ENCODE measurements at regions not wholly inside any gene's neighbourhood (a gene's known extent, or its start where the extent isn't known, plus 50 kb on each side); places are given as distances from the start of the nearest gene placed in this dataset.
A peak's percentile ranks its signal among the peaks of the same experiment; 100 is the strongest.
"Not testable (repeated sequence)": the region's sequence is repeated elsewhere in the genome, so short reads cannot be mapped to it uniquely, and the experiment has no call there.

DNA sequence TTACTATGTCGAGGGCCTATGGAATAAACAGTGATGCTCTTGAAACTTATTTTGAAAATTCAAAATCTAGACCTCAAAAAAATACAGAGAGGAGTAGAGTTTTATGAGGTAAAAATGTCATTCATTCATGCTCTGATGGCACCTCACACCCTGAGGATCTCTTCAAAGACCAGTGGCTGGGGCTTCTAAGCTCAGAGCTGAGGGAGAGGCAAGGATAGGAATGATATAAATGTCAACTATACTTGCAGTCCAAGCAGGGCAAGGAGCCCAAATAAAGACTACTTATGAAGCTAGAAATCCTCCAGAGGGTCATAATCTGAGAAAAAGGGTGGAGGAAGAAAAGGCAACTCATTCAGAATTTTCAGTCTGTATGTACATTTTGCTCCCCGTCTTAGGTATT is 136.7 kb upstream of the CARMIL1 start:
- Mint-ChIP-seq H3K4me3 (peak overlapping the region; percentile 35), H3K4me1 (ENCODE audit: low read depth) (peaks cover 57% of the 10 kb centered on the region), H3K9me3 (peaks cover under 1% of the 10 kb centered on the region), H3K36me3 (ENCODE audit: low read depth) (peaks cover 28% of the 10 kb centered on the region), H3K27ac (peak overlapping the region; percentile 82), H3K27me3 (ENCODE audit: insufficient read depth) (no peaks in the 10 kb centered on the region)
- no peak for DNase-seq (ENCODE audit: low spot score)
- intact Hi-C loops (cut with micrococcal nuclease): no loop called here

DNA sequence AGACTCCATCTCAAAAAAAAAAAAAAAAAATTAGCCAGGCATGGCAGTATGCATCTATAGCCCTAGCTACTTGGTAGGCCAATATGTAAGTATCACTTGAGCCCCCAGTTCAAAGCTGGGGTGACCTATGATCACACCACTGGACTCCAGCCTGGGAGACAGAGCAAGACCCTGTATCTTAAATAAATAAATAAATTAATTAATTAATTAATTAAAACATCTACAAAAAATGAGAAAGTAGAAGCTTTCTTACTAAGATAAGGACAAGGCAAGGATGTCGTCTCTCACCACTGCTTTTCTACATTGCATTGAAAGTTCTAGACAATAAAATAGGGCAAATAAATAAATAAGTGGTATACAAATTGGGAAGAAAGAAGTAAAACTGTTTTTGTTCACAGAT is 134.3 kb upstream of the CARMIL1 start:
- Mint-ChIP-seq H3K9me3 (peaks cover 21% of the 10 kb centered on the region), H3K4me3 (no peak overlapping the region), H3K27me3 (ENCODE audit: insufficient read depth) (no peaks in the 10 kb centered on the region), H3K27ac (peak overlapping the region; percentile 61), H3K36me3 (ENCODE audit: low read depth) (peaks cover 47% of the 10 kb centered on the region), H3K4me1 (ENCODE audit: low read depth) (peaks cover 58% of the 10 kb centered on the region)
- no peak for DNase-seq (ENCODE audit: low spot score)
- intact Hi-C loops (cut with micrococcal nuclease): no loop called here

DNA sequence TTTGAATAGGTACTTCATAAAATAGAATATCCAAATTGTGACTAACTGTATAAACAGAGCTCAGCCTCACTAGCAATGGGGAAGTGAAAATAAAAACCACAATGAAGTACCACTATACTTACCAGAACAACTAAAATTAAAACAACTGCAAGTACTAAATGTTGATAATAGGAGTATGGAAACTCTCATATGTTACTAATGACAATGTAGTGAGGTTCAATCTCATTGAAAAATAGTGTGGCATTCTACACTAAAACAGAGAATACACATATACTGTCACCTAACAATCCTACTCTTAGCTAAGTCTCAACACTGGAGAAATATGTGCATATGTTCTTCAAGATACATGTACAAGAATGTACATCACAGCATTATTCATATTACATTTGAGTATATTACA is 132.0 kb upstream of the CARMIL1 start:
- Mint-ChIP-seq H3K27ac (peak overlapping the region; percentile 59), H3K36me3 (ENCODE audit: low read depth) (peaks cover 51% of the 10 kb centered on the region), H3K27me3 (ENCODE audit: insufficient read depth) (no peaks in the 10 kb centered on the region), H3K4me3 (peak overlapping the region; percentile 55), H3K9me3 (peaks cover 30% of the 10 kb centered on the region), H3K4me1 (ENCODE audit: low read depth) (peaks cover 71% of the 10 kb centered on the region)
- intact Hi-C loops (cut with micrococcal nuclease): loop anchor here (1.0 kb wide), 1 partner anchor 9 kb away; no protein-coding TSS in a partner anchor
- DNase-seq (ENCODE audit: low spot score): no peak

DNA sequence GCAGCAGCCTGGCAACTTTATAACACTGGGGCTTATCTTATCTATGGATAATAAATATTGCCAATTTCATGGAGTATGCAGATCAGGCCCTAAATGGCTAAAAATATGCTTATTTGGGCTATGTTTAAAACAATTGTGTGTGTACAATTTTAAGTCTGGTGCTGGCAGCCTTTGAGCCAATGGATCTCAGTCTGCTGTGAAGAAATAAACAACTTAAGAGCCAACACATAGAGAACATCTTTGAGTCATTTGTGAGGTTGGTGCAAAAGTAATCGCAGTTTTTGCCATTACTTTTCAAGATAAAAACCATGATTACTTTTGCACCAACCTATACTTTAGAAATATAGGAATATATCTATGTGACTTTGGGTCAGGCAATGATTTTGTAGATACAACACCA is 129.1 kb upstream of the CARMIL1 start:
- peaks cover 72% of the 10 kb centered on the region for H3K4me1 Mint-ChIP-seq (ENCODE audit: low read depth)
- intact Hi-C loops (cut with micrococcal nuclease): no loop called here
- no peak for DNase-seq (ENCODE audit: low spot score)
- peaks cover 67% of the 10 kb centered on the region for H3K36me3 Mint-ChIP-seq (ENCODE audit: low read depth)
- H3K4me3 Mint-ChIP-seq: no peak overlapping the region
- no peaks in the 10 kb centered on the region for H3K27me3 Mint-ChIP-seq (ENCODE audit: insufficient read depth)
- peaks cover 30% of the 10 kb centered on the region for H3K9me3 Mint-ChIP-seq
- no peak overlapping the region for H3K27ac Mint-ChIP-seq

DNA sequence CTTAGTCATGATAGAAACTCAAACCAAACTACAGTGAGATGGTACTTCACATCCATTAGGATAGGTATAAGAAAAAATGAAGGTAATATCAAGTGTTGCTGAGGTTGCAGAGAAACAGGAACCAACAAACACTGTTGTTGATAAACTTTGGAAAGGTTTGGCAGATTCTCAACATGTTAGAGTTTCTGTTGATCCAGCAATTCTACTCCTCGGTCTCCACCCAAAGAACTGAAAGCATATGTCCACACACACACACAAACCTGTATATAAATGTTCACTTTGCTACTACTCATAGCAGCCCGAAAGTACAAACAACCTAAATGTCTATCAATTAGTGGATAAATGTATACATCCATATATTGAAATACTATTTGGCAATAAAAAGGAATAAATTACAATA is 128.3 kb upstream of the CARMIL1 start:
- intact Hi-C loops (cut with micrococcal nuclease): no loop called here
- Mint-ChIP-seq H3K27me3 (ENCODE audit: insufficient read depth) (no peaks in the 10 kb centered on the region), H3K4me3 (no peak overlapping the region), H3K4me1 (ENCODE audit: low read depth) (peaks cover 72% of the 10 kb centered on the region), H3K9me3 (peaks cover 30% of the 10 kb centered on the region), H3K36me3 (ENCODE audit: low read depth) (peaks cover 69% of the 10 kb centered on the region), H3K27ac (peak overlapping the region; percentile 78)
- DNase-seq (ENCODE audit: low spot score): no peak

DNA sequence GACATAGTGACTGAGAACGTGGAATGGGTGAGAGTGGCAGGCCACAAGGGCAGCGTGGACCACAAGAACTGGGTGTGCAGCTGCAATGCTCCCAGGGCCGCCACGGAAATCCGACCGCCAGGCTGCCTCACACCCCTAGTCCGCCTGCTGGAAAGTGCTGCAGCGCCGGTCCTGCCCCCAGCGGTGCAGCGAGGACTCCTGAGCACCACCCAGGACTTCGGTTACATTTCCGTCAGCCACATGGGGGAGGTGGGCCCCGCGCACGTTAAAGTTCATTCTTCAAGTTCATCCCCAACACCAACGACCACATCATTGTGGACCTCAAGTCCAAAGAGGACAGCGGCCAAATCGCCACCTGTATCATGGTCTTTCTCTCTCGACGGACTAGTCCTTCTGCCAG is 126.1 kb upstream of the CARMIL1 start:
- H3K27ac Mint-ChIP-seq: peak overlapping the region; percentile 56
- peaks cover 76% of the 10 kb centered on the region for H3K36me3 Mint-ChIP-seq (ENCODE audit: low read depth)
- DNase-seq (ENCODE audit: low spot score): no peak
- no peak overlapping the region for H3K4me3 Mint-ChIP-seq
- peaks cover 39% of the 10 kb centered on the region for H3K9me3 Mint-ChIP-seq
- no peaks in the 10 kb centered on the region for H3K27me3 Mint-ChIP-seq (ENCODE audit: insufficient read depth)
- peaks cover 70% of the 10 kb centered on the region for H3K4me1 Mint-ChIP-seq (ENCODE audit: low read depth)
- intact Hi-C loops (cut with micrococcal nuclease): no loop called here

DNA sequence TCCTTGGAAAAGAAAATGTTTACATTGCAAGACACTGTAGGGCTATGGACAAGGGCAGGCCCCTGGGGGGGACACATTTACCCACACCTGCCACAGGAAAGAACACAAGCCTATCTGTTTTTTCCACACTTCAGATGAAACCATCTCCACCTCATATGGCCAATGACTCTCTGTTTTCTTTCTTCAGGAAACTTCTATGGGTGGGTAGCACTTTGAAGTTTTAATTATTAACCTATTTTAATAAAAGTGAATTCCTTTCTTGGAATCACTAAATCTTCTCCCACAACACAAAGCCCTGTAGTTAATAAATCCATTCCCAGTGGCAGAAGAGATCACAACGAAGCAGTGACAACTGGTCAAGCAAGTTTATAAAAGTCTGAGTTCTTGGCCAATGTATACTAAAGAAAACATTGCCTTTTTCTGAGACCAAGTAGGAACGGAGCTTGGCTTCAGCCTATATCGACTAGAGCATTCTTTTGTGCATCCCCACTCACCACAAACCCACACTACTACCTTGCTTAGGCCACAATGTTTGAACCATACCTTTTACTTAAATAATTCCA is 125.1 kb upstream of the CARMIL1 start:
- no peak for DNase-seq (ENCODE audit: low spot score)
- peaks cover 64% of the 10 kb centered on the region for H3K4me1 Mint-ChIP-seq (ENCODE audit: low read depth)
- peaks cover 35% of the 10 kb centered on the region for H3K9me3 Mint-ChIP-seq
- intact Hi-C loops (cut with micrococcal nuclease): no loop called here
- peaks cover 75% of the 10 kb centered on the region for H3K36me3 Mint-ChIP-seq (ENCODE audit: low read depth)
- H3K27me3 Mint-ChIP-seq (ENCODE audit: insufficient read depth): no peaks in the 10 kb centered on the region
- H3K4me3 Mint-ChIP-seq: peak overlapping the region; percentile 20
- H3K27ac Mint-ChIP-seq: peak overlapping the region; percentile 44

DNA sequence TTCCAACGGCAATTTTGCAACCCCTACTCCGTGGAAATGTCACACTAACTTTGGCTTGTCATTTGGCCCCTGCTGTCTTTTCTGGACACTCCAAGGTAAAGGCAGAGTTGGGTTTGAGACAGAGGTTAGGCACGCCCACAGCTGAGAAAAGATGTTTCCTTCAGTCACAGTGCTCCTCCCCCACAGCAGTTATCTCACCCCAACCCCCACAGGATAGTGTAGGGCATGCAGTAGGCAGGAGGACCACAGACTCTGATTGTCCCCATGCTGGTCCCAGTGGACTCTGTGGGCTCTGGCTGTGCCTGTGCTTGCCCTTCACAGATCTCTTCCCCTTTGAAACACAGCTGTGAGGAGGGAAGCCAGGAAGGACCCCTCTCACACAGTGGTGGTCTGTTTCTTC is 124.0 kb upstream of the CARMIL1 start:
- H3K9me3 Mint-ChIP-seq: peaks cover 36% of the 10 kb centered on the region
- H3K4me3 Mint-ChIP-seq: peak overlapping the region; percentile 2
- peak overlapping the region; percentile 84 for H3K27ac Mint-ChIP-seq
- H3K36me3 Mint-ChIP-seq (ENCODE audit: low read depth): peaks cover 77% of the 10 kb centered on the region
- intact Hi-C loops (cut with micrococcal nuclease): no loop called here
- DNase-seq (ENCODE audit: low spot score): no peak
- no peaks in the 10 kb centered on the region for H3K27me3 Mint-ChIP-seq (ENCODE audit: insufficient read depth)
- peaks cover 69% of the 10 kb centered on the region for H3K4me1 Mint-ChIP-seq (ENCODE audit: low read depth)

DNA sequence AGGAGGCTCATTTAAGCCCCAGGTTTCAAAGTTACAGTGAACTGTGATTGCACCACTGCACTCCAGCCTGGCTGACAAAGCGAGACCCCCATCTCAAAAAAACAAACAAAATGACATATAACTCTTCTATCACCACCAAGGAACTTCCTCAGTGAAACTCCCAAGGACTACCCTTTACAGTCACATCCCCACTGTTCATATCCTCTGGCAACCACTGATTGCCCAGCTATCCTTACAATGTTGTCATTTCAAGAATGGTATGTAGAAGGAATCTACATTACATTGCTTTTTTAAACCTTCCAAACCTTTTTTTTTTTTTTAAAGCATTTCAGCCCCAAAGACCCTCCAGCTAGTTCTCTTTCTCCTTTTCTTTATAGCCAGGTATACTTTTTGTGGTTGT is 123.1 kb upstream of the CARMIL1 start:
- intact Hi-C loops (cut with micrococcal nuclease): no loop called here
- DNase-seq (ENCODE audit: low spot score): no peak
- Mint-ChIP-seq H3K36me3 (ENCODE audit: low read depth) (peaks cover 77% of the 10 kb centered on the region), H3K4me3 (peak overlapping the region; percentile 16), H3K27me3 (ENCODE audit: insufficient read depth) (no peaks in the 10 kb centered on the region), H3K27ac (peak overlapping the region; percentile 73), H3K4me1 (ENCODE audit: low read depth) (peaks cover 70% of the 10 kb centered on the region), H3K9me3 (peaks cover 38% of the 10 kb centered on the region)

DNA sequence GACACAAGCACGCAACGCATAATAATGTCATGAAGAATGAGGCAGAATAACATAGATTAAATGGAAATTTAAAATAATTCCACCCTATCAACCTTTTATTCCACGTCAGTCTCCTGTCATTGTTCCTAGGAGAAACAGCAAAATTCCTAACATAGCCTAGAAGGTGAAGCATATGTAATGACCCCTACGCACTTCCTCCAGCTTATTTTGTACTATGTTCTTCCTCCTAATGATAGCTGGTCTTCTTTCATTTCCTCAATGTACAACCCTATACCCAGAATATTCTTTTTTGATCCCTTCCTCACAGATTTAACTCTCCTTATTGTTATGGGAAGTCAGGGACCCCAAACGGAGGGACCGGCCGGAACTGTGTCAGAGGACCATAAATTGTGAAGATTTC is 122.0 kb upstream of the CARMIL1 start:
- peaks cover 37% of the 10 kb centered on the region for H3K9me3 Mint-ChIP-seq

DNA sequence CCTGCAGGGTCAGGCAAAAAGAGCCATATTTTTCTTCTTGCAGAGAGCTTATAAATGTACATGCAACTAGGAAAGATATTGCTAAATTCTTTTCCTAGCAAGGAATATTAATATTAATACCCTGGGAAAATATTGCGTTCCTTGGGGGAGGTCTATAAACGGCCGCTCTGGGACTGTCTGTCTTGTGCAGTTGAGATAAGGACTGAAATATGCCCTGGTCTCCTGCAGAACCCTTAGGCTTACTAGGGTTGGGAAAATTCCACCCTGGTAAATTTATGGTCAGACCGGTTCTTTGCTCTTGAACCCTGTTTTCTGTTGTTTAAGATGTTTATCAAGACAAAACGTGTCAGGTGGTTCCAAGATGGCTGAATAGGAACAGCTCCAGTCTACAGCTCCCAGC is 121.3 kb upstream of the CARMIL1 start:
- intact Hi-C loops (cut with micrococcal nuclease): no loop called here
- H3K27me3 Mint-ChIP-seq (ENCODE audit: insufficient read depth): no peaks in the 10 kb centered on the region
- peaks cover 57% of the 10 kb centered on the region for H3K4me1 Mint-ChIP-seq (ENCODE audit: low read depth)
- H3K27ac Mint-ChIP-seq: no peak overlapping the region
- no peak for DNase-seq (ENCODE audit: low spot score)
- H3K36me3 Mint-ChIP-seq (ENCODE audit: low read depth): peaks cover 66% of the 10 kb centered on the region
- H3K4me3 Mint-ChIP-seq: no peak overlapping the region
- peaks cover 37% of the 10 kb centered on the region for H3K9me3 Mint-ChIP-seq

More for the DNA sequence above, 122.0 kb upstream of the CARMIL1 start:
- Mint-ChIP-seq H3K36me3 (ENCODE audit: low read depth) (peaks cover 73% of the 10 kb centered on the region), H3K4me3 (no peak overlapping the region), H3K4me1 (ENCODE audit: low read depth) (peaks cover 64% of the 10 kb centered on the region), H3K27me3 (ENCODE audit: insufficient read depth) (no peaks in the 10 kb centered on the region), H3K27ac (no peak overlapping the region)
- intact Hi-C loops (cut with micrococcal nuclease): no loop called here
- no peak for DNase-seq (ENCODE audit: low spot score)

DNA sequence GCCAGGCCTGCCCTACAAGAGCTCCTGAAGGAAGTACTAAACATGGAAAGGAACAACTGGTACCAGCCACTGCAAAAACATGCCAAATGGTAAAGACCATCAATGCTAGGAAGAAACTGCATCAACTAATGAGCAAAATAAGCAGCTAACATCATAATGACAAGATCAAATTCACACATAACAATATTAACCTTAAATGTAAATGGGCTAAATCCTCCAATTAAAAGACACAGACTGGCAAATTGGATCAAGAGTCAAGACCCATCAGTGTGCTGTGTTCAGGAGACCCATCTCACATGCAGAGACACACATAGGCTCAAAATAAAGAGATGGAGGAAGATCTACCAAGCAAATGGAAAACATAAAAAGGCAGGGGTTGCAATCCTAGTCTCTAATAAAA is 119.0 kb upstream of the CARMIL1 start:
- peaks cover 46% of the 10 kb centered on the region for H3K4me1 Mint-ChIP-seq (ENCODE audit: low read depth)
- H3K27ac Mint-ChIP-seq; DNase-seq (ENCODE audit: low spot score); intact Hi-C loops (cut with micrococcal nuclease); H3K27me3 Mint-ChIP-seq (ENCODE audit: insufficient read depth): not testable (repeated sequence)
- H3K36me3 Mint-ChIP-seq (ENCODE audit: low read depth): peaks cover 63% of the 10 kb centered on the region
- peaks cover 42% of the 10 kb centered on the region for H3K9me3 Mint-ChIP-seq
- peak overlapping the region; percentile 11 for H3K4me3 Mint-ChIP-seq

DNA sequence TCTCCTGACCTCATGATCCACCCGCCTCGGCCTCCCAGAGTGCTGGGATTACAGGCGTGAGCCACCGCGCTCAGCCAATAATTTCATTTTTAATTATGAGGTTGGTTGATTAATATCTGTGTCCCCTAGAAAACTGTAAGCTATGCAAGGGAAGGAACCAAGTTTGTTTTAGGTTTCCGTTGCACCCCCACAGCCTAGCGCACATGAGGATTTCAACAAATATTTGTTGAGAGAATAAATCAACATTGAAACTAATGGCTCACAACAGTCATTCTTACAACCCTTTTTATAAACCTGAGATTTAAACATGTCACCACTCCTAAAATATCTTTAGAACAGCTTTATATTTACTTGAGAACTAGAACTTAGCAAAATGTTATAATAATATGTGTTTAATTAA is 114.0 kb upstream of the CARMIL1 start:
- intact Hi-C loops (cut with micrococcal nuclease): no loop called here
- Mint-ChIP-seq H3K9me3 (peaks cover 15% of the 10 kb centered on the region), H3K27me3 (ENCODE audit: insufficient read depth) (no peaks in the 10 kb centered on the region), H3K4me3 (peak overlapping the region; percentile 90), H3K36me3 (ENCODE audit: low read depth) (peaks cover 29% of the 10 kb centered on the region), H3K27ac (peak overlapping the region; percentile 79), H3K4me1 (ENCODE audit: low read depth) (peaks cover 64% of the 10 kb centered on the region)
- DNase-seq (ENCODE audit: low spot score): no peak

DNA sequence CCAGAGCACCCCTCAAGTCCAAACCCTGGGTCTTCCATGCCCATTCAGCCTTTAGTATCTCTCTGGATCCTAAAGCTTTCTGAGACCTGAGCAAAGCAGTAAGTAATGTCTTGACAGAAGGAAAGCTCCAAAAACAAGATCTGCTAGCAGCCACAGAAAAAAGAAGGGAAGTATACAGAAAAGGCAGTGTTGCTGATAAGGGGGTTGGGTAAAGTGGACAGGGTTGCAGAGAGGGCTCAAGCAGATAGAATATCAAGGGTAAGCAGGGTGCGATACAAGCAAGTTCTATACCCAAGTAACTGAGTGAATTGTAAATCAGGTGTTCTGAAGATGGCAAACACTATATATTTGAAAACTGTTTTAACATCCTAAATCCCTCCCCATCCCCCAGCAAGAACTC is 113.4 kb upstream of the CARMIL1 start:
- peak overlapping the region; percentile 90 for H3K4me3 Mint-ChIP-seq
- peak overlapping the region; percentile 88 for H3K27ac Mint-ChIP-seq
- H3K27me3 Mint-ChIP-seq (ENCODE audit: insufficient read depth): no peaks in the 10 kb centered on the region
- peaks cover 69% of the 10 kb centered on the region for H3K4me1 Mint-ChIP-seq (ENCODE audit: low read depth)
- H3K36me3 Mint-ChIP-seq (ENCODE audit: low read depth): peaks cover 27% of the 10 kb centered on the region
- peaks cover 9% of the 10 kb centered on the region for H3K9me3 Mint-ChIP-seq
- DNase-seq (ENCODE audit: low spot score): no peak
- intact Hi-C loops (cut with micrococcal nuclease): loop anchor here (1.0 kb wide), 2 partner anchors 14 to 27 kb away; no protein-coding TSS in a partner anchor
